ENCODE measurements at regions not wholly inside any gene's neighbourhood (a gene's known extent, or its start where the extent isn't known, plus 50 kb on each side); places are given as distances from the start of the nearest gene placed in this dataset.

DNA sequence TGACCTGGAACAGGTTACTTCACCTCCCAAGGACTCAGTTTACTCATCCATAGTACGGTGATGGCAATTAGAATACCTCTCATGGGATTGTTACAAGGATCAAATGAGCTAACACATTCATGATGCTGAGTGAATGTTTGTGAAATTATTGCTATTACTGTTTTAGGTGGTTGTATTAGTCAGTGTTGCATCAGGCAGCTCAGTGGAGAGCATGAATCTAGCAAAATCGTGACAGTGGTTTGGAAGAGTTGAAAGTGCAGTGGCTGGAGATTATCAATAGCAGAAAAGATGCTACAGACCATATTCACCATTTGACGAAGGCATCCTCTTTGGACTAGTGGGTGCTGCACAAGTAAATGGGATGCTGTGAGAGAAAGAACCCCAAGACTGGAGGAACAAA, 50.4 kb upstream of the CTNNBL1 start:
- no peak for DNase-seq (ENCODE audit: low spot score)

DNA sequence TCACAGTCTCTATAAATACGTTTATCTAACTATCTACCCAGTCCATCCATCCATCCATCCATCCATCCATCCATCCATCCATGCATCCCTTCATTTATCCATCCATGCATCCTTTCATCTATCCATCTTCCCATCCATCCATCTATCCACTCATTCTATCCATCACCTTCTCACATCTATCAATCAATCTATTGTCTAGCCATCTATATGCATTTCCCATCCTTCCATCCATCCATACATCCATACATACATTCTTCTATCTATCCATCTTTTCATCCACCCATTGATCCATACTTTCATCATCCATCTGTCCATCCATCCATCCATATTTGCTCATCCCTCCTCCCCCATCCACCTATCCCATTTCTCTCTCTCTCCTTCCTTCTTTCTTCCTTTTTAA, 51.6 kb upstream of the CTNNBL1 start:
- no peak for DNase-seq (ENCODE audit: low spot score)

- no peak for DNase-seq (ENCODE audit: low spot score)
Observed at GRCh38 chr20:37640600-37641561, 52.9 kb upstream of the CTNNBL1 start.

DNA sequence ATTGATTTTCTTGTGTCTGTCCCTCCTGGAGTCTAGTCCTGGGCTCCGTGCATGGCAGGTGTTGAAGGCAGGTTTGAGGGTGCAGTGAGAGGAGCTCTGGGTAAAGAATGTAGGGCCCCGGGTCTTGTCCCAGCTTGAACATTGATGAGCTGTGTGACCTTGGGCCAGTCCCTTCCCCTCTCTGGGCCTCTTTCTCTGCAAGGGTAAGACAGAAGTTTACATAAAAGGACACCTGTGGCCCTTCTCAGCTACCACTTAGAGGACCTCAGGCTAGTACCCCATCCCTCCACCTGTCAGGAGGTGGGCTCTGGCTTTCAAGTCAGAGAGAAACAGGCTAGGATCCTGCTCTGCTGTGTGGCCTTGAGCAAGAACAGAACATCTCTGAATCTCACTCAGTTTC, 55.3 kb upstream of the CTNNBL1 start:
- no peak for DNase-seq (ENCODE audit: low spot score)

DNA sequence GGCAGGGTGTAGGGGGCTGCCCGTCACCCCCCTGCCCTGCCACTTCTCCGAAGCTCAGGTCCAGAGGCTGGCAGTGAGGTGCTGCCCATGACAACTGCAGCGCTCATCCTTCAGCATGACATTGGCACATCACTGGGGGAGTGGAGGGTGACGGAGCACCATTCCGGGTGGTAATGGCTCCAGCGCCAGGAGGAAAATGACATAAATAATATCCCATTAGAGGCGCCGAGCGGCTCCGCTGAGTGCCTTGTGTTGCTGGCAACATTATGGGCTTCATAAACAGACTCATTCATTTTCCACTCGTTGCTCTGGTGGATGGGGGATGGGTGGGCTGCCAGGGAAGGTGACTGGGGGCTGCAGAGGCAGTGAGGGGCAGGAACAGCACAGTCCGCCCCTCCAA, 56.9 kb upstream of the CTNNBL1 start:
- DNase-seq (ENCODE audit: low spot score): no peak

- no peak for DNase-seq (ENCODE audit: low spot score)
Observed at GRCh38 chr20:37636212-37636975, 57.4 kb upstream of the CTNNBL1 start.

DNA sequence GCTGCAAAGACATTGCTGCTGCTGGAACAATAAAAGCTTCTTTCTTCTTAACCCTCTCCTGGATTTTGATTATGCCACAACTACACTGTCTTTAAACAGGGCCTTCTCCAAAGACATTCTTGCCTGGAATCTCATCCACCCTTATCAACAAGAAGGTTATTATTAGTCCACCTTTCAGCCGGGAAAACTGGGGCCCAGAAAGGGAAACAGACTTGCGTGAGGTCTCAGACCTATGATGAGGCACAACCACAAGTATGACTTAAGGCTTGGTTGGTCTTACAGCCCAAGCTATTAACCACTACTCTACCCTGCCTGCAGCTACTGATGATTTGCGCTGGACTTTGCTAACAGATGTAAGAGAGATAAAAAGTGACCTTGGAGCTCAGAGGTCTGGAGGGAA, 62.8 kb upstream of the CTNNBL1 start:
- DNase-seq (ENCODE audit: low spot score): no peak

DNA sequence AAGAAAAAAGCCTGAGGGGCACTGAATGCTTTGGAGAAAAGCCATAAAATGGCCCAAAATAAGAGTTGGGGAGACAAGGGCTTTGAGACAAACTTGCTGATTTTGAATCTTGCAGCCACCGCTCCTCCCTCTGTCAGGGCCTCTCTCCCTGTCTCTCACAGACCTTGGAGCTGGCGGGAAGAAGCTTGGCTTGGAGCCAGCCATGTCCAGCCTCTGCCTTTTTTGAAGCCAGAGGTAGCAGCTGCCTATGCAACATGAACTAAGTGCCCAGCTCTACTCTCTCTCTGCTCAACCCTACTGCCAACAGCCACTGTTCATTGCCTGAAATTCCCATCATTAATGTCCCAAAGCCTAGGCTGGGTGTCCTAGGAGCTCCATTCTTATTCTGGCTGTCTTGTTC, 63.7 kb upstream of the CTNNBL1 start:
- no peak for DNase-seq (ENCODE audit: low spot score)

GRCh38 chr20:37627767-37628130, 66.1 kb upstream of the CTNNBL1 start:
- no peak for DNase-seq (ENCODE audit: low spot score)

DNA sequence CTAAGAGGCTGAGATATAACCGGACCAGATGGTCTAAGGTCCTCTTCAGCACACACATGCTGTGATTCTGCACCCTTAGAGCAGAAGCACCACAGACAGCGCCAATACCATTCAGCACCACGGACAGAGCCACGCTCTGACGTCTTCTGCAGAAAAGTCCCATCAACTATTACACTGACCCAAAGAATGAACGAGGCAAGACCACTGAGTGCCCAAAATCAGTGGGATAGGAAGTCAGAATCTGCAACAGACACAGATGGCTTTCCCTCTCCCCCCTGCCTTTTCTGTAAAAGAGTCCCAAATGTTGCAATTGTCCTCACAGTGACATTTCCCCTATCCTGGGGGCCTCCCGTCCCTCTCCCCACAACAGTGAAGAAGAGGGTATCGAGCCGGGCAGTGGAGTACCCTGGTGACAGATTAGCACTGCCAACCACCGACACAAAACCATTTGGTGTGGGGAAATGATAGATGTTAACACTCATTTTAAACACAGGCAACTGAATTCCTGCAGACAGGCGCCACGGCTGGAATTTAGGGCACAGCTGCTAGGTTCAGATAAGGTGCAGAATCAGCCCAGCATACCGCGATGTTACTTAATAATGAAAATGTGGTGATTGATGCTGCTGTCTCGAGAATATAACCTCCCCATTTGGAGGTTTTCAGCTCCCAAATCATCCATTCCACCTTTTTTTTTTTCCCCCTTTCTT, 66.6 kb upstream of the CTNNBL1 start:
- DNase-seq (ENCODE audit: low spot score): peak; percentile 34

DNA sequence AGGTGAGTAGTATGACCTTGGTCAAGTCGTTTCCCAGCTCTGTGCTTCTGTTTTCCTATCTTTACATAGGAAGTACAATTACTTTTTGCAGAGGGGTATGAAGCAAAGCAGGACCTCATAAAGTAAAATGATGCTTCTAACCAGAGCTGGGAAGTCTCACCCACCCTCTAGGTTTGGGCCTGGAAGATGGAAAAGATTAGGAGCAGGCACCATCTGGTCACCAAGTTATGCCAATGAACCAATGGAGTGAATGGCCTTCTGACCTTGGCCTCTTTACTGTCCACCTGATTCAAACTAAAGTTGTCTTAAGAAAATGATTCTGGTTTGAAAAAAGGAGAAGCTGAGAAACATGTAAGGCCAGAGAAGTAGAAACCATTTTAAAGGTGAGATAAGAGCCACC, 68.9 kb upstream of the CTNNBL1 start:
- DNase-seq (ENCODE audit: low spot score): no peak

DNA sequence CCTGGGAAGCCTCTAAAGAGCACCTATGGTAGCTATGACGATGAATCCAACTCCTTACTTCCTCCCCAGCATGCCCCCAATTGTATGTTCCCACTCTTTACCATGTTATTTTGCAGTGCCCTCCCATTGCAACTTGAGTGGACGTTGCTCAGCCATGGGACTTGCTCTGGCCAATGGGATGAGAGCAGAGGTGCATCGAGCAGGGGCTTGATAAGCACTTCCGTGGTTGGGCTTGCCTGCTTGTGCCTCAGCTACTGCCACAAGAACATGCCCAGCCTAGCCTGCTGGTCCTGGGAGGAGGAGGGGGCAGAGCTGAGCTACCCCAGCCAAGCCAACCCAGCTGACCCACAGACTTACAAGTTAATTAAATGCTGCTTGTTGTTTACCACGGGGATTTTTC, 71.1 kb upstream of the CTNNBL1 start:
- DNase-seq (ENCODE audit: low spot score): no peak

GRCh38 chr20:37619496-37619895, 74.3 kb upstream of the CTNNBL1 start:
- DNase-seq (ENCODE audit: low spot score): no peak

DNA sequence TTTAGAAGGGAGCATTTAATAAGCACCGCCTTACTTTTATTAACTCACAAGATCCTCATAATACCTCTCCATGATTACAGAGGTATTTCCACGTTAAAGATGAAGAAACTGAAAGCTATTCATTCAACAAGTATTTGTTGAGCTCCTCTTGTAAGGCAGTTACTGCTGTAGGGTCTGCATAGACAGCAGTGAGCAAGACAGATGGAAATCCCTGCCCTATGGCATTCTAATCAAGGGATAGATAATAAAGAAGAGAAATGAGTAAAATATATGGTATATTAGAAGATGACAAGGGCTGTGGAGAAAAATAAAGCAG, 77.8 kb upstream of the CTNNBL1 start:
- no peak for DNase-seq (ENCODE audit: low spot score)

GRCh38 chr20:37615340-37616109, 78.3 kb upstream of the CTNNBL1 start:
- DNase-seq (ENCODE audit: low spot score): peak; percentile 34

DNA sequence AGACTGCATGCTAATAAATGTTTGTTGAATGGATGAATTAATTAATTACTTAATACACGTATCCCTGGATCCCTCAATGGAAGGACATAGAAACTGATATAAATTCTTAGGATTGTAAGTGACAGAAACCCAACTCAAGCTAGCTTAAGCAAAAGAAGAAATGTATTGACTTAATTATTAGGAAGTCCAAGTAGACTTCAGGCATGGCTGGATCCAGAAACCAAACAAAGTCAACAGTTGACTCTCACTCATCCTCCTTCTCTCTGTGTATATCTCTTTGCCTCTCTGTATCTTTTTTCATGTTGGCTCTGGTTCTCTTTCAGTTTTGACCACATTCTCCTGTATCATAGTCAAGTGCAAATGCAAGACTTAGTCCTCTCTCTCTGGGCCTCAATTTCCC, 82.0 kb upstream of the CTNNBL1 start:
- DNase-seq (ENCODE audit: low spot score): no peak

DNA sequence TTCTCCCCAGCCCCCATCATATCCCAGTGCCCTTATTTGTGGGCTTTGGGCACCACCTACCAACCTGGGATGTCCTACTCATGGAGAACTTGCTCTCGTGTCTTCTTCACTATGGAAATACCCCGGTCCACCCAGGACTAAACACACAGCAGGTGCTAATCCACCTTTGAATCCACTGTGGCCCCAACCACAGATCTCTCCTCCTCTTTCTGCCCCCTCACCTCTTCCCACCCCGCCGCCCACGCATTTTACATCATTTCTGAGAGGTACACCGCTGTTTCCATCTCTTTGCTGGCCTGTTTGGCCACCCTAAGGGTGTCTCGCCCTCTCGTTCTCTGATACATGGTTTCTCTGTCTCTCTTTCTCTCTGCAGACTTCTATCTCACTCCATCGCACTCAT, 82.5 kb upstream of the CTNNBL1 start:
- no peak for DNase-seq (ENCODE audit: low spot score)

- DNase-seq (ENCODE audit: low spot score): no peak
Observed at GRCh38 chr20:37610203-37610798, 82.6 kb upstream of the BLCAP start.

DNA sequence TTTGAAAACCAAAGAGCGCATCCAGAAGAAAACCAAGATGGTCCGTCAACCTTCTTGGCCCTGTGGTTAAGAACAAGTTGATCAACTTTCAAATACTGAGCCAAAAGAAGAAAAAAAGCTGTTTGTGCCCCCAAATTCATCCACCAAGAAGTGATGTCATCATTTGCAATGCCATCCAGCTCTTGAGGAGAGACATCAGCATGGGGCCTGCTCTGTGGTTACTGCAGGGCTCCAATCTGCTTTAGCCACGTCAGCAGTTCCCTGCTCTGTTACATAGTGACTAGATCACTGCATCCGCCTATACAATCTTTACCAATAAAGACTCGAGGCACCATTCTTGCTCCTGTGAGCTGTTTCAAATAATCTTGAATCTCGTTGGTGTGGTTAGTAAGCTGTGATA, 75.0 kb upstream of the BLCAP start:
- no peak for DNase-seq (ENCODE audit: low spot score)

GRCh38 chr20:37600486-37600885, 72.8 kb upstream of the BLCAP start:
- DNase-seq (ENCODE audit: low spot score): no peak

DNA sequence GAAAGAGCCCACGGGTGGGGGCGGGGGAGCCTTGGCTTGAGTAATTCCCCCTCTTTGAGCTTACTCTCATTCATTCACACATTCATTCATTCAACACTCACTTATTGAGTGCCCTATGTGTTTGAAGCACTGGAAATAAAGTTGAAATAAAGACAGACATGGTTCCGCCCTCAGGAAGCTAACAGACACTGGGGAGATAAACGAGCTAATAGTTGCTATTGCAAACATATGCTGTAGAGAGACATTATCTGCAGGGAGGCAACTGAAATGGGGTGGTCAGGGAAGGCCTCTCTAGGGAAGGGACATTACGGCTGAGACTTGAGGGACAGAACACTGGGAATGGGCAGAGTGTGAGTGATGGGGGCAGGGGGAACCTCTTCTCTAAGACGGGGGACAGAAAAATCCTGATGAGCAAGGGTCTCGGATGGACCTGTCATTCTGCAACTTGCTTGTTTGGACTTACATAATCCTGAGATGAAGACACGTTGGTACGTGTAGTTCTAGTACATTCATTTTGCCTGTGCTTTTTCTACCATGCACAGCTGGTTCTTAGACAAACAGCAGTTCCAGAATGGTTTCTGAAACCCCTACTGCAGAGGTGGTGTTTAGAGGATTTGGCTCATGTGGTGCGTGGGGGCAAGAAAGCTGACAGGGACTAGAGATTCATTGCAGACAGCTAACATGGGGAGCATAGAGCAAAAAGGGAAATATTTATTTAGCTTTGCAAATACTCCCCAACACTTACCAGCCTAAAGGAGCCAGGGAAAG, 71.1 kb upstream of the BLCAP start:
- no peak for DNase-seq (ENCODE audit: low spot score)
